Astrocyte (in vitro differentiated cells and primary cell): ENCODE measurements at regions not wholly inside any gene's neighbourhood (a gene's known extent, or its start where the extent isn't known, plus 50 kb on each side); places are given as distances from the start of the nearest gene placed in this dataset.

Experiments used
- DNase-seq: peaks from one replicate; pipeline ENCODE4 v3.0.0-alpha.2; 2010; ENCODE audit warnings: low read depth
- FAIRE-seq: peaks from 2 replicates; lab custom pipeline; 2011; peaks lifted over from hg19 to GRCh38; lab: Jason Lieb, UNC
- H2AFZ ChIP-seq: 2 replicates; pipeline ENCODE4 v1.6.0; 2012; ENCODE audit warnings: low read depth, low read length, inconsistent platforms
- H3K27ac ChIP-seq: 2 replicates; pipeline ENCODE4 v1.5.1; 2011; ENCODE audit warnings: low read depth, low read length, inconsistent platforms
- H3K27me3 ChIP-seq: 2 replicates; pipeline ENCODE4 v1.6.0; 2011; ENCODE audit warnings: low read length, inconsistent platforms; ENCODE audit not compliant: insufficient read depth
- H3K36me3 ChIP-seq: 2 replicates; pipeline ENCODE4 v1.5.1; 2011; ENCODE audit warnings: low read length, inconsistent platforms; ENCODE audit not compliant: insufficient read depth
- H3K4me1 ChIP-seq: 2 replicates; pipeline ENCODE4 v1.5.1; 2011; ENCODE audit warnings: low read length, inconsistent platforms; ENCODE audit not compliant: insufficient read depth
- H3K4me2 ChIP-seq: 2 replicates; pipeline ENCODE4 v1.6.0; 2012; ENCODE audit warnings: low read length, inconsistent platforms
- H3K4me3 ChIP-seq: 2 replicates; pipeline ENCODE4 v1.5.1; 2011; ENCODE audit warnings: low read depth, mild to moderate bottlenecking, low read length, inconsistent platforms; ENCODE audit not compliant: insufficient read depth
- H3K79me2 ChIP-seq: 2 replicates; pipeline ENCODE4 v1.6.0; 2012; ENCODE audit warnings: mild to moderate bottlenecking, low read length, inconsistent platforms; ENCODE audit not compliant: insufficient read depth
- H3K9ac ChIP-seq: 2 replicates; pipeline ENCODE4 v1.6.0; 2012; ENCODE audit warnings: mild to moderate bottlenecking, low read length, inconsistent platforms
- H3K9me3 ChIP-seq: 2 replicates; pipeline ENCODE4 v1.5.1; 2012; ENCODE audit warnings: low read depth, mild to moderate bottlenecking, low read length, inconsistent platforms; ENCODE audit not compliant: insufficient read depth
- H4K20me1 ChIP-seq: 2 replicates; pipeline ENCODE4 v1.6.0; 2012; ENCODE audit warnings: low read length, inconsistent platforms; ENCODE audit not compliant: insufficient read depth
- H3K27ac Mint-ChIP-seq: one replicate; pipeline ENCODE4 v1.8.0; 2021; ENCODE audit warnings: mild to moderate bottlenecking, mixed read lengths; ENCODE audit not compliant: unreplicated experiment
- H3K27me3 Mint-ChIP-seq: one replicate; pipeline ENCODE4 v1.8.0; 2021; ENCODE audit warnings: low read depth, mixed read lengths; ENCODE audit not compliant: unreplicated experiment
- H3K36me3 Mint-ChIP-seq: one replicate; pipeline ENCODE4 v1.8.0; 2021; ENCODE audit warnings: low read depth, mixed read lengths; ENCODE audit not compliant: unreplicated experiment
- H3K4me1 Mint-ChIP-seq: one replicate; pipeline ENCODE4 v1.8.0; 2021; ENCODE audit warnings: low read depth, mixed read lengths; ENCODE audit not compliant: unreplicated experiment
- H3K4me3 Mint-ChIP-seq: one replicate; pipeline ENCODE4 v1.8.0; 2021; ENCODE audit warnings: mild to moderate bottlenecking, moderate library complexity, mixed read lengths; ENCODE audit not compliant: unreplicated experiment
- H3K9me3 Mint-ChIP-seq: one replicate; pipeline ENCODE4 v1.8.0; 2021; ENCODE audit warnings: mild to moderate bottlenecking, mixed read lengths; ENCODE audit not compliant: unreplicated experiment
- EZH2 ChIP-seq: IDR thresholded peaks from 2 replicates; pipeline ENCODE4 v1.6.1; 2012; ENCODE audit warnings: mild to moderate bottlenecking, low read length, inconsistent platforms; ENCODE audit not compliant: insufficient read depth
- TF ChIP-seq, protein P1 (sequence below): IDR thresholded peaks from 2 replicates; pipeline ENCODE4 v1.5.1; 2011; ENCODE audit warnings: low read depth, mild to moderate bottlenecking, inconsistent platforms, low read length, moderate library complexity; ENCODE audit not compliant: insufficient read depth

DNA sequence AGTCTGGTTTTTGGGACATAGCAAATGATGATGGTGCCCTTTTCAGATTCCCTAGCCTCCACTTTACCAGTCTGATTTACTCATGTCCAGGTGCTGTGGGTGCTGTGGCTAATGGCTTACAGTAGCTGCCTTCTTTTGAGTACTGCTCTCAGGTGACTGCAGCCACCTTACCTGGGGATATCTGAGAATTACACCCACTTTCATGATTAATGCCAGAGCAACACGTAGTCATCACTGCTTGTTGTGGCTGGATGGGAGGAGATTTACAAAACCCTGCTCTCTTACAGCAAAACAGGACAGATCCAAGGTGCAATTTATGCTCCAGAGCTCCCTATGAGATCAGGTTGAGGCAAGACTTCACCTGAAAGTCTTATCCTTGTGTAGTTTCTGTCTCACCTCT, 150.6 kb downstream of the PDCD6IP start:
- no peak overlapping the region for H3K4me3 ChIP-seq
- H3K27me3 ChIP-seq: no peaks in the 10 kb centered on the region
- no peaks in the 10 kb centered on the region for H3K79me2 ChIP-seq
- Mint-ChIP-seq H3K4me1 (no peaks in the 10 kb centered on the region), H3K36me3 (no peaks in the 10 kb centered on the region), H3K9me3 (no peaks in the 10 kb centered on the region), H3K27ac (no peak overlapping the region), H3K27me3 (no peaks in the 10 kb centered on the region), H3K4me3 (no peak overlapping the region)
- H3K27ac ChIP-seq: no peak overlapping the region
- no peak for FAIRE-seq
- no peak overlapping the region for H3K9ac ChIP-seq
- no peaks in the 10 kb centered on the region for H4K20me1 ChIP-seq
- no peaks in the 10 kb centered on the region for H3K4me1 ChIP-seq
- no peaks in the 10 kb centered on the region for H3K9me3 ChIP-seq
- TF ChIP-seq, protein P1, sequence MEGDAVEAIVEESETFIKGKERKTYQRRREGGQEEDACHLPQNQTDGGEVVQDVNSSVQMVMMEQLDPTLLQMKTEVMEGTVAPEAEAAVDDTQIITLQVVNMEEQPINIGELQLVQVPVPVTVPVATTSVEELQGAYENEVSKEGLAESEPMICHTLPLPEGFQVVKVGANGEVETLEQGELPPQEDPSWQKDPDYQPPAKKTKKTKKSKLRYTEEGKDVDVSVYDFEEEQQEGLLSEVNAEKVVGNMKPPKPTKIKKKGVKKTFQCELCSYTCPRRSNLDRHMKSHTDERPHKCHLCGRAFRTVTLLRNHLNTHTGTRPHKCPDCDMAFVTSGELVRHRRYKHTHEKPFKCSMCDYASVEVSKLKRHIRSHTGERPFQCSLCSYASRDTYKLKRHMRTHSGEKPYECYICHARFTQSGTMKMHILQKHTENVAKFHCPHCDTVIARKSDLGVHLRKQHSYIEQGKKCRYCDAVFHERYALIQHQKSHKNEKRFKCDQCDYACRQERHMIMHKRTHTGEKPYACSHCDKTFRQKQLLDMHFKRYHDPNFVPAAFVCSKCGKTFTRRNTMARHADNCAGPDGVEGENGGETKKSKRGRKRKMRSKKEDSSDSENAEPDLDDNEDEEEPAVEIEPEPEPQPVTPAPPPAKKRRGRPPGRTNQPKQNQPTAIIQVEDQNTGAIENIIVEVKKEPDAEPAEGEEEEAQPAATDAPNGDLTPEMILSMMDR: no peak
- no peak for TF ChIP-seq EZH2
- H3K36me3 ChIP-seq: no peaks in the 10 kb centered on the region
- DNase-seq: no peak
- H3K4me2 ChIP-seq: no peak overlapping the region
- no peak overlapping the region for H2AFZ ChIP-seq

DNA sequence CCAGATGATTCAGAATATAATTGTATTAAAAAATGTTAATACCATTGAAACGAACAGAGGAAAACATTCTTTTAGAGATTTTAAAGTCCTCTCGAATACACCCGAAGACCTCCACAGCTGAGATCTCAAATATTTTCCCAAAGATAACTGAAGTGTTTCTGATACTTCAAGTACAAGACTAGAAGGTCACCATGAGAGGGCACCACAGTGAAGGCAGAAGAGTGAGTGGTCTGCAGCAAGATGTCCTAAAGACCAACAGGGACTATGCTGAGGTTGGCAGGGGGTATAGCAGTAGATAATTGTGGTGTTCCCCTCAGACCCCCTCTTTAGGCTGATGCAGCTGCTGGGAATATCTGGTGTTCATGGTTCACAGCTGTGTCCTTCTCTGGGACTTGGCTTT, 156.5 kb downstream of the PDCD6IP start:
- DNase-seq: no peak
- no peaks in the 10 kb centered on the region for H3K27me3 Mint-ChIP-seq
- no peak for FAIRE-seq

GRCh38 chr3:33956206-33956605, 157.8 kb downstream of the PDCD6IP start:
- Histone ChIP-seq H3K79me2 (no peaks in the 10 kb centered on the region), H3K4me3 (no peak overlapping the region), H2AFZ (no peak overlapping the region), H3K27me3 (no peaks in the 10 kb centered on the region), H3K36me3 (no peaks in the 10 kb centered on the region), H3K4me2 (no peak overlapping the region), H3K9me3 (no peaks in the 10 kb centered on the region), H4K20me1 (no peaks in the 10 kb centered on the region), H3K4me1 (no peaks in the 10 kb centered on the region), H3K9ac (no peak overlapping the region), H3K27ac (no peak overlapping the region)
- Mint-ChIP-seq H3K36me3 (no peaks in the 10 kb centered on the region), H3K27me3 (no peaks in the 10 kb centered on the region), H3K4me3 (no peak overlapping the region), H3K27ac (no peak overlapping the region), H3K9me3 (no peaks in the 10 kb centered on the region), H3K4me1 (no peaks in the 10 kb centered on the region)
- TF ChIP-seq, protein P1: no peak
- no peak for TF ChIP-seq EZH2
- no peak for DNase-seq
- no peak for FAIRE-seq

More for the DNA sequence above, 156.5 kb downstream of the PDCD6IP start:
- H3K4me2 ChIP-seq: no peak overlapping the region
- H3K4me3 ChIP-seq: no peak overlapping the region
- no peaks in the 10 kb centered on the region for H3K9me3 ChIP-seq
- no peaks in the 10 kb centered on the region for H3K4me1 ChIP-seq
- Mint-ChIP-seq H3K27ac (no peak overlapping the region), H3K36me3 (no peaks in the 10 kb centered on the region), H3K4me3 (no peak overlapping the region), H3K9me3 (no peaks in the 10 kb centered on the region), H3K4me1 (no peaks in the 10 kb centered on the region)
- no peaks in the 10 kb centered on the region for H3K27me3 ChIP-seq
- H2AFZ ChIP-seq: no peak overlapping the region
- H3K27ac ChIP-seq: no peak overlapping the region
- H3K9ac ChIP-seq: no peak overlapping the region
- no peak for TF ChIP-seq EZH2
- TF ChIP-seq, protein P1: no peak
- no peaks in the 10 kb centered on the region for H3K79me2 ChIP-seq
- H3K36me3 ChIP-seq: no peaks in the 10 kb centered on the region
- H4K20me1 ChIP-seq: no peaks in the 10 kb centered on the region
